HG03342 (cell line): ENCODE measurements at regions not wholly inside any gene's neighbourhood (a gene's known extent, or its start where the extent isn't known, plus 50 kb on each side); places are given as distances from the start of the nearest gene placed in this dataset.

Experiments used
- ATAC-seq: cut with Tn5 transposase; IDR thresholded peaks from one replicate; pipeline ENCODE4 v1.9.1; 2021; ENCODE audit warnings: mild to moderate bottlenecking, moderate library complexity; ENCODE audit not compliant: unreplicated experiment

DNA sequence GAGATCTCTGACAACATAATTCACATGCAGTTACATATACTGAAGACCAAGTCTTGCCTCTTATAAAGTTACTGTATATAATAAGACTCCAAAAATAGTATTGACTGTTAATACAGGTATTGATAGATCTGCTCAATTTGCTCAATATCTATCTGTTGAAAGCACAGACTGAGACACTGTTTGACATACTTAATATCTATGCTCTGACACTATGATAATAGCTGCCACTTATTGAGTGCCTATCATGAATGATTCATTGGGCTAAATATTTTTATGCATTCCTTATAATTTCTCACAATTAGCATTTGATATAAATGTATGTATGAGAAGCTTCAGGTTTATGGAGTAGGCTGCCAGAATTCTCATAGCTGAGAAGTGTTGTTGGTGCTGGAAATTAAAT is 1600.9 kb upstream of the IGFBP7 start:
- ATAC-seq = no peak

GRCh38 chr4:58688568-58688967 is 1578.4 kb upstream of the IGFBP7 start:
- no peak for ATAC-seq

DNA sequence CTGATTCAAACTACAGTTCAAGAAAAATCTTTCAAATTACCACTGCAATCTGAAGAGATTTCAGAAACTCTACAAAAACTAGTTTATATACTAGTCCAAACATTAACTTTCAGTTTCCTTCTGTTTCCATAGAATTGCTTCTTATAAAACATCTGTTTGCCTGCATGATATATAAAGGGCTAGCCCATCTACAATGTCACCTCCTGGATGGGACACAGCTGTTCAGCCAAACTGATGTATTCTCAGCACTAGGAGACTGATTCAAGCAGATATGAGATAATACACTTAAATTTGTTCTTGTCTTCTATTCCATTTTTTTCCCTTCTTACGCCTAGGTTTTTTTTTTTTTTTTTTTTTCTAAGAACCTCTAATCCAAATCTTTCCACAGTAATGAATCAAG is 1569.7 kb upstream of the IGFBP7 start:
- ATAC-seq = no peak

- no peak for ATAC-seq
Measured at GRCh38 chr4:58679051-58679450, 1568.9 kb upstream of the IGFBP7 start.

DNA sequence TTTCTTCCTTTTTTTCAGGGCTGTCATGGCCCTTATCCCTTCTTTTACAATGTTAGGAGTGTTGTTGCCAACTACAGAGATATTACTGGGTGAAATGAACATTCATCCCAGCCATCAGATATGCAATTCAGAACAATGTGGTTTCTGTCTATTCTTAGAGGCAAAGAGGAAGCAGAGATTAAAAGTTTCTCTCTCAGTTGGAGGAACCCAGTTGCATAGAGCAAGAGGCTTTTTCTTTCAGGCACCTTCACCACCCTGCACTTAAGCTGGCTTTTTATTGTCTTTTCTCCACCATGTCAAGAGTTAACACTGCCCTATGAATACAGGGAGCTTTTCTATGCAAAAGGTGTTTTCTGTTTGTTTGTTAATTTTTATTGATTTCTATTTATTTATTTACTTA is 1559.6 kb upstream of the IGFBP7 start:
- ATAC-seq = no peak

- no peak for ATAC-seq
Measured at GRCh38 chr4:58665649-58666048, 1555.5 kb upstream of the IGFBP7 start.

DNA sequence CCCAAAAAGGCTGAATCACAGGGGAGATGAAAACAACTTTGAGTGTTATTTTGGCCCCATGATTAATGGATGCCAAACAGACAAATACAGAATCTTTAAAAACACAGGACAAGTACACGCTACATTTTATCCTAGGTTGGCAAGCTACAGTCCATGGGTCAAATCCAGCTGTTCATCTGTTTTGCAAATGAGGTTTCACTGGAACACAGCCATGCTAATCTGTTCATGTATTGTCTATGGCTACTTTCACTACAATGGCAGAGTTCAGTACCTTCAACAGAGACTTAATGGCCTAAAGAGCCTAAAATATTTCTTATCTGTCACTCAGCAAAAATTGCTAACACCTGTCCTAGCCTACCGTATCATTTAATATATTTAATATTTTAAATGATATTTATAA is 1548.5 kb upstream of the IGFBP7 start:
- no peak for ATAC-seq

DNA sequence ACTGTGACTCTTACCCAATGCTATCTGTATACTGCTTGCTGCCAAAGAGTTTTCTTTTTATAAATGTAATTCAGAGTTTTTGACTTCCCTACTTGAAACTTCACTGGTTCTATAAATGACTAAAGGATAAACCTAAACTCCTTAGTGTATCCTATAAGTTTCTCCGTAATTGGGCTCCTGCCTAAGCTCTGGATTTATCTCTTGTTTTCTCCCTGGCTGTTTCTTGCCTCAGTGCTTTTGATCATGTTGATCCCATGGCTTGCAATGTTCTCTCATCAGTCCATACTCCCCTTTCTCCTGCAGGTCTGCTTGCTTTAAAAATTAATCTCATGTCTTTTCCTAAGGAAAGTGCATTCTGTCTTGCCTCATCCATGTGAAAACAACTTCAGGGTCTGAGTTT is 1543.1 kb upstream of the IGFBP7 start:
- ATAC-seq = no peak

- no peak for ATAC-seq
Measured at GRCh38 chr4:58649226-58649625, 1539.0 kb upstream of the IGFBP7 start.

DNA sequence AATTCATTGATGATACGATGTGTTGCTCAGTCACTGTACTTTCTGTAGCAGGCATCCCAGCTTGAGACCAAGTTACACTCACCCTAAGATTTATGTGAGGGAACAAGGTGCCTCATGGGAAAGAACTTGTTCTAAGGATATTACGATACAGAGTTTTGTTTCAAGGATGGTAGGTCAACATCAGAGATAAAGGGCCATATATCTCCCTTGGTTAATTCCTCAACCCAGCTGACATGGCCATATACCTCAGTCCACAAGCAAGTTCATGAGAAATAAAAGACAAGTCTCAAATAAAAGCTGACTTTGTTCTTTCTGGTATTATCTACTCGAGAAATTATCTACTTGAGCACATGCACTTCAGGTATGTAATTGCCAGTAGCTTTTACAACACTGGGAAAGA is 1535.9 kb upstream of the IGFBP7 start:
- no peak for ATAC-seq

DNA sequence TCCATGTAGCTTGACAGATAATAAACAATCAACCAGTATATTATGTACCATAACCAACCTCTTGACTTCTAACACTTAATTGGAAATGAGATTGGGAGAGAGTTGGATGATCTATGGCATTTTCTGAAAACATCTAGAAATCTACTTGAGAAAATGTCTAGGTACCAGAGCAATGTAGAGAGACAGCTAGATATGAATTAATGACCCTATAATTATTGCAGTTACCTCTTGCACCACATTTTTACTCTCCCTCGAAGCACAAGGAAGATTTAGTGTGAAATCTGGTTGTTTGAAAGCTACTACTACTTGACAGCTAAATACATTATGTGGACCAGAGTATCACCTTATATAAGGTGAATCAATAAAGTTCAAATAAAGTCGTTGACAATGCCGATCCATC is 1534.4 kb upstream of the IGFBP7 start:
- no peak for ATAC-seq

DNA sequence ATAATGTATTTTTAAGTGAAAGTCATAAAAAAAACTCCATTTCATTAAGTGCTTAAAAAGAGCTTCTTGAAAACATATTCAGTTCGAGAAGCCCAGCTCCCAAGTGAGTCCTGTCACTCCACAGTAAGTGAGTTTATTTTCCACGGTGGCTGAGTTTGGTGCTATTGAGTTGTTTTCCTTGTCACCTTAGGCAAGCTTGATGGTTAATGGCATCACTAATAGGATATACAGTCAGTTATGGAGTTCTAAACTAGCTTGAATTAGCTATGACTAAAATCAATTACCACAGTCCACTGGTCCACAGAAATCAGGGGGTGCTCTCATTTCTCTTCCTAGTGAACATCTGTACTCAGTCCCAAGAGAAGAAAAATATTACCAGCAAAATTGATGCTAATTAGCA is 1526.2 kb upstream of the IGFBP7 start:
- ATAC-seq = no peak

DNA sequence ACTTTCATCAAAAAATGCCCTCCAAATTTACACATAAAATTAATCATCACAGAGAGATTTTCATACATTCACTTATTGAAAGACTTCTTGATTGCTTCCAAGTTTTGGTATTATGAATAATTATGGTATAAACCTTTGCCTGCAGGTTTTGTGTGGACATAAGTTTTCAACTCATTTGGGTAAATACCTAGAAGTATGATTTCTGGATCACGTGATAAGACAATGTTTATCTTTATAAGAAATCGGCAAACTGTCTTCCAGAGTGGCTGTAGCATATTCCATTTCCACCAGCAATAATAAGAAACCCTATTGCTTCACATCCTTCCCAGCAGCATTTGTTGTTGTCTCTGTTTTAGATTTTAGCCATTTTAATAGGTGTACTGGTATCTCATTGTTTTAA is 1507.0 kb upstream of the IGFBP7 start:
- no peak for ATAC-seq

DNA sequence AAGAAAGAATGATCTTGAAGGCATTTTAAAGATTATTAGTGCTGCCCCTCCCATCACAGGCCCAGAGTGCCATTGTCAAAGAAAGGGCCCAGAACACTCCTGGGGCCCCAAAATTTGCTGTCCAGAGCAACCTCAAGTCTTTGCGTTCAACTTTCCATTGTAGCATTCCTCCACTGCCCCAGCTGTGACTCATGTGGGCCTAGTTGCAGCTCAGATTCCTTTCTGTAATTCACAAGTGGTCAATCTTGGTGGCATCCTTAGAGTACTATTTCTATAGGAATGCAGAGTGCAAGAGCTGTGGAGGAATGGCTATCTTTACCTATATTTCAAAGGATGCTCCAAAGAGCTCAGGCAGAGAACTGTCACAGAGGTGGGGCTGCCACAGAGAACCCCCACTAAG is 1500.8 kb upstream of the IGFBP7 start:
- no peak for ATAC-seq

- no peak for ATAC-seq
Measured at GRCh38 chr4:58606303-58606702, 1496.1 kb upstream of the IGFBP7 start.

GRCh38 chr4:58603951-58604350 is 1493.8 kb upstream of the IGFBP7 start:
- no peak for ATAC-seq

DNA sequence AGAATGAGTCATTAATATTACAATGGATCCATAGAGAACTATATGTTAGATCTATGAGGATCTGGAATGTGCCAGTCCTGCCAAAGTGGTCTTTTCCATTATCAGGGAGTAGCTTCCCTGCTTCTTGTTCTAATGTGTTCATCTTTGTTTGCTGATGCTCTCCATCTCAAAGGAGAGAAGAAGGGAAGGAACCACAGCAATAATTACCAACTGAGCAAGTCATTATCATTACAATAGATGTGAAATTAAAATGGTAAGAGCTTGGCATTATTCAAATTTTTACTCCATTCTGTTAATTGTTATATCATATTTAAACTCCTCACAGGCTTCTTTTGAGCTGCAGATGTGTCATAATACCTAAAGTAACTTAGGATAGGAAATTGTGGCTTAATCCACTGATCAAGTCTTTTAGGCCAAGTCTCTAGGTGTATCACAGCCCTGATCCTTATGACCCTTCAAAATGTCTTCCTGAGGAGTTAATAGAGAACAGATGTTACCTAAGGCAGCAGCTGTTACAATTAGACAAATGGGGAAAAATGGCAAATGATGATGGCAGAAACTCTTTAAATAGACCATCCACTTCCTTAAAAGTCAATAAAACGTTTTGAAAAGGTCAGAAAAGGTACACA is 1492.7 kb upstream of the IGFBP7 start:
- ATAC-seq = no peak

DNA sequence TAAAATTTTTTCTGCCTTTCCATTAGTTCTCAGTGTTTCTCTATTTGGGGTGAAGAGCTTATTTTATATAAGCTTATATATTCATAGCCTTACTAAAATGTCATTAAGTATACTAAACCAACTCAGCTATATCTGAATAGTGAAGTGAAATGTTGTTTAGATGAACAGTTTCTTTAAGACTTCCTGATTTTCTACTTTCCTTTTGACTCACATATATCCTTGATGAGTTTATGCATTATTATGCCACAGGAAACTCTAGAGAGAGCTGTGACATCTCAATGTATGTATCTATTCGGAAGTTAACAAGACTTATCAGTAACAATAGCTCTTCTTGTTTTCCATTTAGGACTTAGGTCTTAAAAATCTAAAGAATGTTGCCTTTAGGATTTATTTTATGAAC is 1491.8 kb upstream of the IGFBP7 start:
- ATAC-seq = peak; percentile 65

- ATAC-seq = no peak
Measured at GRCh38 chr4:58600290-58600689, 1490.1 kb upstream of the IGFBP7 start.

GRCh38 chr4:58590722-58591121 is 1480.5 kb upstream of the IGFBP7 start:
- ATAC-seq = no peak

DNA sequence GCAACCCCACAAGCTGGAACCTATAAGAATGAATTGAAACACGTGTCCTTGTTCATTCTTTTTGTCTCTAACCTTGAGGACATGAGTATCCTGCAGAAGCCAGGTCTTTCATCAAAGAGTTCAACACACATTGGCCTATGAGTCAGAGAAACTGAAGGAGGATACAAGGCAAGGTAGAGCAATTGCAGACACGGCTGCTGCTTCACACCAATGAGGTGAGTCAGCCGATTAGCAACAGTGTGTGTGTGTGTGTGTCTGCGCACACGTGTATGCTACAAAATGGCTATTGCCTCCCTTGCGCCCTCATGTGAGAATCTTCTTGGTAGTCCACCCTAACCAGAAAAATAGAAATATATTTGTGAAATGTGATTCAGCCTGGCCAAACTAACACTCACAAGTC is 1477.7 kb upstream of the IGFBP7 start:
- no peak for ATAC-seq

- no peak for ATAC-seq
Measured at GRCh38 chr4:58566260-58566659, 1456.1 kb upstream of the IGFBP7 start.

DNA sequence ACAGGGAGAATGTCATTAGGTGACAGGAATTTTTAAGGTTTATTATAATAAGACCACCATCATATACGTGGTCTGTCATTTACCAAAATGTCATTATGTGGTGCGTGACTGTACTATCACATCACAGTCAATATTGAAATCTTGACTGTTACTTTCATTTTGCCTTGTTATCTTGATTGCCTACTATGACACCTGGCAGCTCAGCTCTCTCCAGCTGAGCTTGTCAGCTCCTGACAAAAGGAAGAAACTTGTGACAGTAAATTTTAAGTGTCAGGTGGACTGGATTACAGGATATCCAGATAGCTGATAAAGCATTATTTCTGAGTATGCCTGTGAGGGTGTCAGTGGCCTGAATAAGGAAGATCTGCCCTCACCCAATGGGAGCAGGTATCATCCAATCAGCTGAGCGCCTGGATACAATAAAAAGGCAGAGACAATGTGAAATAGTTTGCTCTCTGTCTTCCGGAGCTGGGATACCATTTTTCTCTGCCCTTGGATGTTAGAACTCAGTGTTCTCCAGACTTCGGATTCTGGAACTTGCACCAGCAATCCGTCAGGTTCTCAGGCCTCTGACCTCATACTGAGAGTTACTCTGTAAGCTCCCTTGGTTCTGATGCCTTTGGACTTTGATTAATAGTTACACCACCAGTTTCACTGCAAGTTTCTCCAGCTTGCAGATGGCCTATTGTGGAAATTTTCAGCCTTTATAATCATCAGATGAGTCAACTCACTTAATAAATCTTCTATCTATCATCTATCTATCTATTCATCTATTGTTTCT is 1454.7 kb upstream of the IGFBP7 start:
- ATAC-seq = no peak
